Tibial nerve (tissue), 3 donors: ENCODE measurements at regions not wholly inside any gene's neighbourhood (a gene's known extent, or its start where the extent isn't known, plus 50 kb on each side); places are given as distances from the start of the nearest gene placed in this dataset.

Experiments used
- CTCF ChIP-seq, 5 experiments: fragments of 200-600 bp in 3 of 5; fragments of 450-650 bp in 2 of 5; sonication (generic) in 3 of 5; IDR thresholded peaks; one replicate each; pipeline ENCODE4 v1.5.1; 2016 to 2019; ENCODE audit warnings: antibody characterized with exemption in 5 of 5, mild to moderate bottlenecking in 3 of 5, moderate library complexity in 2 of 5
- POLR2A ChIP-seq, 2 donors: fragments of 450-650 bp; IDR thresholded peaks; one replicate each; pipeline ENCODE4 v1.6.1; 2017; ENCODE audit warnings: antibody characterized with exemption in 2 of 2, mild to moderate bottlenecking in 2 of 2, moderate library complexity in 2 of 2

DNA sequence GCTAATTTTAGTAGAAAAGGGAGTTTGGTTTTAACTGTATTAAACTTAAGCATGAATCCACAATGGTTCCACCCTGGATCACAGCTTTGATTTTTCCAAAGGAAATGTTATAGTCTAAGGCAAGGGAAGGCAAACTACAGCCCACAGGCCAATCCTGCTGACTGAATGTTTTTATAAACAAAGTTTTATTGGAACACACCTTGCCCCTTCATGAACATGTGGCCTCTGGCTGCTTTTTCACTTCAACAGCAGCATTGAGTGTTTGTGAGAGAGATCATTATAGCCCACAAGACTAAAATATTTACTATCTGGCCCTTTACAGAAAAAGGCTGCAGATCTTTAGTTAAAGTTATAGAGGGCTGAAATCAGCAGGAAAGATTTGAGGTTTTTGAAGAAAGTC is 198.7 kb downstream of the IRS2 start:
- TF ChIP-seq CTCF (IDR thresholded peaks at IDR 0.05): no peak
- no peak for TF ChIP-seq POLR2A (IDR thresholded peaks at IDR 0.05)
